ENCODE measurements at regions not wholly inside any gene's neighbourhood (a gene's known extent, or its start where the extent isn't known, plus 50 kb on each side); places are given as distances from the start of the nearest gene placed in this dataset.

GRCh38 chr14:104341532-104342434 lies 203.4 kb downstream of the KIF26A start:
- no peak for DNase-seq (ENCODE audit: low read depth)

GRCh38 chr14:104342435-104343293 lies 204.3 kb downstream of the KIF26A start:
- no peak for DNase-seq (ENCODE audit: low read depth)

- DNase-seq (ENCODE audit: low read depth) = no peak
Observed at GRCh38 chr14:104343294-104343625, 204.9 kb downstream of the KIF26A start.

- DNase-seq (ENCODE audit: low read depth) = no peak
Observed at GRCh38 chr14:104343690-104344640, 205.6 kb downstream of the KIF26A start.

- no peak for DNase-seq (ENCODE audit: low read depth)
Observed at GRCh38 chr14:104344818-104345620, 206.6 kb downstream of the KIF26A start.

- no peak for DNase-seq (ENCODE audit: low read depth)
Observed at GRCh38 chr14:104345621-104346462, 207.5 kb downstream of the KIF26A start.

- no peak for DNase-seq (ENCODE audit: low read depth)
Observed at GRCh38 chr14:104346608-104347007, 208.2 kb downstream of the KIF26A start.

GRCh38 chr14:104348741-104349140 lies 210.4 kb downstream of the KIF26A start:
- DNase-seq (ENCODE audit: low read depth) = no peak

GRCh38 chr14:104349950-104350349 lies 211.6 kb downstream of the KIF26A start:
- no peak for DNase-seq (ENCODE audit: low read depth)

GRCh38 chr14:104350463-104351185 lies 212.2 kb downstream of the KIF26A start:
- DNase-seq (ENCODE audit: low read depth) = no peak

GRCh38 chr14:104351849-104352492 lies 213.6 kb downstream of the KIF26A start:
- DNase-seq (ENCODE audit: low read depth) = no peak

- DNase-seq (ENCODE audit: low read depth) = no peak
Observed at GRCh38 chr14:104352493-104353220, 214.3 kb downstream of the KIF26A start.

- no peak for DNase-seq (ENCODE audit: low read depth)
Observed at GRCh38 chr14:104353221-104353920, 215.0 kb downstream of the KIF26A start.

GRCh38 chr14:104353921-104354701 lies 215.7 kb downstream of the KIF26A start:
- no peak for DNase-seq (ENCODE audit: low read depth)

- no peak for DNase-seq (ENCODE audit: low read depth)
Observed at GRCh38 chr14:104355101-104356019, 217.0 kb downstream of the KIF26A start.
